ENCODE measurements at regions not wholly inside any gene's neighbourhood (a gene's known extent, or its start where the extent isn't known, plus 50 kb on each side); places are given as distances from the start of the nearest gene placed in this dataset.

GRCh38 chr2:146366276-146366675 lies 1478.6 kb upstream of the ACVR2A start:
- DNase-seq (no peak), FAIRE-seq (no peak)
- Histone ChIP-seq H3K4me1 (ENCODE audit: control insufficient read depth in 3 of 3, insufficient read depth in 2 of 3, low read depth in 1 of 3, low read length in 2 of 3) (no peaks in the 10 kb centered on the region), H3K27ac (ENCODE audit: low read depth in 1 of 3, low read length in 2 of 3) (no peak overlapping the region), H3K4me3 (ENCODE audit: low read depth in 1 of 3, low read length in 3 of 3) (no peak overlapping the region), H3K36me3 (ENCODE audit: control insufficient read depth in 3 of 3, insufficient read depth in 2 of 3, low read depth in 1 of 3, low read length in 3 of 3) (no peaks in the 10 kb centered on the region), H3K27me3 (ENCODE audit: control insufficient read depth in 3 of 3, insufficient read depth in 3 of 3, low read length in 3 of 3) (no peaks in the 10 kb centered on the region), H3K9me3 (ENCODE audit: control insufficient read depth in 2 of 2, insufficient read depth in 1 of 2, low read depth in 1 of 2, low read length in 1 of 2) (no peaks in the 10 kb centered on the region)

GRCh38 chr2:146365041-146365440 lies 1479.8 kb upstream of the ACVR2A start:
- Histone ChIP-seq H3K36me3 (ENCODE audit: control insufficient read depth in 3 of 3, insufficient read depth in 2 of 3, low read depth in 1 of 3, low read length in 3 of 3) (no peaks in the 10 kb centered on the region), H3K27me3 (ENCODE audit: control insufficient read depth in 3 of 3, insufficient read depth in 3 of 3, low read length in 3 of 3) (no peaks in the 10 kb centered on the region), H3K27ac (ENCODE audit: low read depth in 1 of 3, low read length in 2 of 3) (no peak overlapping the region), H3K4me1 (ENCODE audit: control insufficient read depth in 3 of 3, insufficient read depth in 2 of 3, low read depth in 1 of 3, low read length in 2 of 3) (no peaks in the 10 kb centered on the region), H3K9me3 (ENCODE audit: control insufficient read depth in 2 of 2, insufficient read depth in 1 of 2, low read depth in 1 of 2, low read length in 1 of 2) (no peaks in the 10 kb centered on the region), H3K4me3 (ENCODE audit: low read depth in 1 of 3, low read length in 3 of 3) (no peak overlapping the region)
- 78 to 91% (median 89%) methylated on average over 1 of the region's 1 CpG for WGBS, 3 donors
- FAIRE-seq (no peak), DNase-seq (no peak)

GRCh38 chr2:146363731-146364130 lies 1481.1 kb upstream of the ACVR2A start:
- Histone ChIP-seq H3K36me3 (ENCODE audit: control insufficient read depth in 3 of 3, insufficient read depth in 2 of 3, low read depth in 1 of 3, low read length in 3 of 3) (no peaks in the 10 kb centered on the region), H3K4me1 (ENCODE audit: control insufficient read depth in 3 of 3, insufficient read depth in 2 of 3, low read depth in 1 of 3, low read length in 2 of 3) (no peaks in the 10 kb centered on the region), H3K9me3 (ENCODE audit: control insufficient read depth in 2 of 2, insufficient read depth in 1 of 2, low read depth in 1 of 2, low read length in 1 of 2) (no peaks in the 10 kb centered on the region), H3K27ac (ENCODE audit: low read depth in 1 of 3, low read length in 2 of 3) (no peak overlapping the region), H3K27me3 (ENCODE audit: control insufficient read depth in 3 of 3, insufficient read depth in 3 of 3, low read length in 3 of 3) (no peaks in the 10 kb centered on the region), H3K4me3 (ENCODE audit: low read depth in 1 of 3, low read length in 3 of 3) (no peak overlapping the region)
- WGBS, 3 donors = 63 to 83% (median 74%) methylated on average over 1 of the region's 1 CpG
- no peak for DNase-seq
- FAIRE-seq = no peak

- no peaks in the 10 kb centered on the region for H3K4me1 ChIP-seq (ENCODE audit: control insufficient read depth in 3 of 3, insufficient read depth in 2 of 3, low read depth in 1 of 3, low read length in 2 of 3)
- DNase-seq = no peak
- H3K9me3 ChIP-seq (ENCODE audit: control insufficient read depth in 2 of 2, insufficient read depth in 1 of 2, low read depth in 1 of 2, low read length in 1 of 2) = no peaks in the 10 kb centered on the region
- no peak for FAIRE-seq
- no peak overlapping the region for H3K4me3 ChIP-seq (ENCODE audit: low read depth in 1 of 3, low read length in 3 of 3)
- H3K36me3 ChIP-seq (ENCODE audit: control insufficient read depth in 3 of 3, insufficient read depth in 2 of 3, low read depth in 1 of 3, low read length in 3 of 3) = no peaks in the 10 kb centered on the region
- no peak overlapping the region for H3K27ac ChIP-seq (ENCODE audit: low read depth in 1 of 3, low read length in 2 of 3)
- no peaks in the 10 kb centered on the region for H3K27me3 ChIP-seq (ENCODE audit: control insufficient read depth in 3 of 3, insufficient read depth in 3 of 3, low read length in 3 of 3)
Measured at GRCh38 chr2:146351689-146352088, 1493.1 kb upstream of the ACVR2A start.

GRCh38 chr2:146349334-146349733 lies 1495.5 kb upstream of the ACVR2A start:
- H3K4me1 ChIP-seq (ENCODE audit: control insufficient read depth in 3 of 3, insufficient read depth in 2 of 3, low read depth in 1 of 3, low read length in 2 of 3) = no peaks in the 10 kb centered on the region
- H3K4me3 ChIP-seq (ENCODE audit: low read depth in 1 of 3, low read length in 3 of 3) = no peak overlapping the region
- DNase-seq = no peak
- no peak for FAIRE-seq
- no peaks in the 10 kb centered on the region for H3K27me3 ChIP-seq (ENCODE audit: control insufficient read depth in 3 of 3, insufficient read depth in 3 of 3, low read length in 3 of 3)
- H3K36me3 ChIP-seq (ENCODE audit: control insufficient read depth in 3 of 3, insufficient read depth in 2 of 3, low read depth in 1 of 3, low read length in 3 of 3) = no peaks in the 10 kb centered on the region
- no peaks in the 10 kb centered on the region for H3K9me3 ChIP-seq (ENCODE audit: control insufficient read depth in 2 of 2, insufficient read depth in 1 of 2, low read depth in 1 of 2, low read length in 1 of 2)
- WGBS, 3 donors = 62 to 74% (median 62%) methylated on average over 3 of the region's 3 CpGs
- no peak overlapping the region for H3K27ac ChIP-seq (ENCODE audit: low read depth in 1 of 3, low read length in 2 of 3)

GRCh38 chr2:146324951-146325350 lies 1519.9 kb upstream of the ACVR2A start:
- Histone ChIP-seq H3K4me1 (ENCODE audit: control insufficient read depth in 3 of 3, insufficient read depth in 2 of 3, low read depth in 1 of 3, low read length in 2 of 3) (no peaks in the 10 kb centered on the region), H3K27ac (ENCODE audit: low read depth in 1 of 3, low read length in 2 of 3) (no peak overlapping the region), H3K9me3 (ENCODE audit: control insufficient read depth in 2 of 2, insufficient read depth in 1 of 2, low read depth in 1 of 2, low read length in 1 of 2) (no peaks in the 10 kb centered on the region), H3K4me3 (ENCODE audit: low read depth in 1 of 3, low read length in 3 of 3) (no peak overlapping the region), H3K27me3 (ENCODE audit: control insufficient read depth in 3 of 3, insufficient read depth in 3 of 3, low read length in 3 of 3) (no peaks in the 10 kb centered on the region), H3K36me3 (ENCODE audit: control insufficient read depth in 3 of 3, insufficient read depth in 2 of 3, low read depth in 1 of 3, low read length in 3 of 3) (no peaks in the 10 kb centered on the region)
- FAIRE-seq (no peak), DNase-seq (no peak)
- 67 to 88% (median 87%) methylated on average over 2 of the region's 2 CpGs for WGBS, 3 donors

GRCh38 chr2:146323564-146323963 lies 1521.3 kb upstream of the ACVR2A start:
- H3K36me3 ChIP-seq (ENCODE audit: control insufficient read depth in 3 of 3, insufficient read depth in 2 of 3, low read depth in 1 of 3, low read length in 3 of 3) = no peaks in the 10 kb centered on the region
- H3K4me1 ChIP-seq (ENCODE audit: control insufficient read depth in 3 of 3, insufficient read depth in 2 of 3, low read depth in 1 of 3, low read length in 2 of 3) = no peaks in the 10 kb centered on the region
- H3K4me3 ChIP-seq (ENCODE audit: low read depth in 1 of 3, low read length in 3 of 3) = no peak overlapping the region
- no peaks in the 10 kb centered on the region for H3K9me3 ChIP-seq (ENCODE audit: control insufficient read depth in 2 of 2, insufficient read depth in 1 of 2, low read depth in 1 of 2, low read length in 1 of 2)
- 37 to 64% (median 49%) methylated on average over 2 of the region's 2 CpGs for WGBS, 3 donors
- no peaks in the 10 kb centered on the region for H3K27me3 ChIP-seq (ENCODE audit: control insufficient read depth in 3 of 3, insufficient read depth in 3 of 3, low read length in 3 of 3)
- DNase-seq = no peak
- no peak for FAIRE-seq
- no peak overlapping the region for H3K27ac ChIP-seq (ENCODE audit: low read depth in 1 of 3, low read length in 2 of 3)

GRCh38 chr2:146321175-146321574 lies 1523.7 kb upstream of the ACVR2A start:
- DNase-seq (peak in 1 of 2 donors; percentile 19), FAIRE-seq (no peak)
- Histone ChIP-seq H3K27ac (ENCODE audit: low read depth in 1 of 3, low read length in 2 of 3) (peak overlapping the region in 1 of 3 donors; percentile 45), H3K36me3 (ENCODE audit: control insufficient read depth in 3 of 3, insufficient read depth in 2 of 3, low read depth in 1 of 3, low read length in 3 of 3) (no peaks in the 10 kb centered on the region), H3K27me3 (ENCODE audit: control insufficient read depth in 3 of 3, insufficient read depth in 3 of 3, low read length in 3 of 3) (no peaks in the 10 kb centered on the region), H3K9me3 (ENCODE audit: control insufficient read depth in 2 of 2, insufficient read depth in 1 of 2, low read depth in 1 of 2, low read length in 1 of 2) (no peaks in the 10 kb centered on the region), H3K4me3 (ENCODE audit: low read depth in 1 of 3, low read length in 3 of 3) (no peak overlapping the region), H3K4me1 (ENCODE audit: control insufficient read depth in 3 of 3, insufficient read depth in 2 of 3, low read depth in 1 of 3, low read length in 2 of 3) (no peaks in the 10 kb centered on the region)
- WGBS, 3 donors = 56 to 78% (median 71%) methylated on average over 2 of the region's 2 CpGs

- DNase-seq (no peak), FAIRE-seq (no peak)
- Histone ChIP-seq H3K36me3 (ENCODE audit: control insufficient read depth in 3 of 3, insufficient read depth in 2 of 3, low read depth in 1 of 3, low read length in 3 of 3) (no peaks in the 10 kb centered on the region), H3K27me3 (ENCODE audit: control insufficient read depth in 3 of 3, insufficient read depth in 3 of 3, low read length in 3 of 3) (no peaks in the 10 kb centered on the region), H3K4me3 (ENCODE audit: low read depth in 1 of 3, low read length in 3 of 3) (no peak overlapping the region), H3K9me3 (ENCODE audit: control insufficient read depth in 2 of 2, insufficient read depth in 1 of 2, low read depth in 1 of 2, low read length in 1 of 2) (no peaks in the 10 kb centered on the region), H3K4me1 (ENCODE audit: control insufficient read depth in 3 of 3, insufficient read depth in 2 of 3, low read depth in 1 of 3, low read length in 2 of 3) (no peaks in the 10 kb centered on the region), H3K27ac (ENCODE audit: low read depth in 1 of 3, low read length in 2 of 3) (no peak overlapping the region)
- 55 to 71% (median 63%) methylated on average over 2 of the region's 2 CpGs for WGBS, 3 donors
Measured at GRCh38 chr2:146317959-146318358, 1526.9 kb upstream of the ACVR2A start.
